SK-N-SH treated with all-trans-retinoic acid at 6 μM for 48 hours (cell line): ENCODE measurements at regions not wholly inside any gene's neighbourhood (a gene's known extent, or its start where the extent isn't known, plus 50 kb on each side); places are given as distances from the start of the nearest gene placed in this dataset.

Experiments
- PATZ1 ChIP-seq: fragments of 250-450 bp; sonication (Bioruptor Pico); IDR thresholded peaks from 2 replicates; pipeline ENCODE4 v1.8.0; 2020; ENCODE audit warnings: mild to moderate bottlenecking, moderate library complexity, borderline replicate concordance
- POU6F1 ChIP-seq: fragments of 250-450 bp; sonication (Bioruptor Pico); IDR thresholded peaks from 2 replicates; pipeline ENCODE4 v1.8.0; 2021; ENCODE audit warnings: low read depth, mild to moderate bottlenecking, moderate library complexity, borderline replicate concordance
- RARB ChIP-seq: fragments of 250-450 bp; sonication (Bioruptor Pico); IDR thresholded peaks from 2 replicates; pipeline ENCODE4 v1.8.0; 2021; ENCODE audit warnings: mild to moderate bottlenecking, moderate library complexity

GRCh38 chr7:67525588-67525987 lies 529.0 kb downstream of the TYW1 start:
- TF ChIP-seq PATZ1 (CRISPR knock-in tag) (no peak), RARB (no peak), POU6F1 (CRISPR knock-in tag) (no peak)
